Esophagus (tissue), 2 donors: ENCODE measurements at regions not wholly inside any gene's neighbourhood (a gene's known extent, or its start where the extent isn't known, plus 50 kb on each side); places are given as distances from the start of the nearest gene placed in this dataset.

Source experiments
- H3K27ac ChIP-seq, 2 donors: one replicate each; pipeline ENCODE4 v1.5.1; 2013; ENCODE audit warnings: low read depth in 2 of 2, mild to moderate bottlenecking in 2 of 2, inconsistent platforms in 1 of 2, low read length in 1 of 2, moderate library complexity in 1 of 2
- H3K27me3 ChIP-seq, 2 donors: one replicate each; pipeline ENCODE4 v1.6.1; 2013; ENCODE audit warnings: low read length in 2 of 2, control low read depth in 1 of 2, mild to moderate bottlenecking in 1 of 2; ENCODE audit not compliant: insufficient read depth in 2 of 2, control insufficient read depth in 1 of 2
- H3K36me3 ChIP-seq, 2 donors: one replicate each; pipeline ENCODE4 v1.6.1; 2013; ENCODE audit warnings: low read length in 1 of 2; ENCODE audit not compliant: control insufficient read depth in 2 of 2, insufficient read depth in 2 of 2
- H3K4me1 ChIP-seq, 2 donors: one replicate each; pipeline ENCODE4 v1.6.1; 2013; ENCODE audit warnings: low read length in 1 of 2; ENCODE audit not compliant: control insufficient read depth in 2 of 2, insufficient read depth in 2 of 2
- H3K4me3 ChIP-seq, 2 donors: one replicate each; pipeline ENCODE4 v1.5.1; 2013; ENCODE audit warnings: low read length in 2 of 2, mild to moderate bottlenecking in 2 of 2, low read depth in 1 of 2, moderate library complexity in 1 of 2
- H3K9me3 ChIP-seq, 2 donors: one replicate each; pipeline ENCODE4 v1.6.1; 2013; ENCODE audit warnings: mild to moderate bottlenecking in 2 of 2, low read depth in 1 of 2, low read length in 1 of 2, moderate library complexity in 1 of 2; ENCODE audit not compliant: control insufficient read depth in 2 of 2, insufficient read depth in 1 of 2
- WGBS, 2 donors: extraction: QIAGEN DNeasy Blood & Tissue Kit; methylation state at CpG; one replicate each; pipeline ENCODE4 v1.1.7; 2013; 5-methylcytosine and 5-hydroxymethylcytosine counted together
- donor health status: healthy with polysubstance abuse.
- donor health status: Bipolar disorder and iron deficiency.

- no peak overlapping the region for H3K27ac ChIP-seq
- H3K4me3 ChIP-seq, result no peak overlapping the region
- WGBS, 2 donors, result 76 to 86% methylated on average over 1 of the region's 1 CpG
- H3K27me3 ChIP-seq, result no peaks in the 10 kb centered on the region
- H3K4me1 ChIP-seq, result no peaks in the 10 kb centered on the region
- no peaks in the 10 kb centered on the region for H3K36me3 ChIP-seq
- H3K9me3 ChIP-seq, result no peaks in the 10 kb centered on the region
These were observed 168.7 kb downstream of the GPR37 start for GRCh38 chr7:124596881-124597280.

GRCh38 chr7:124590814-124591213 lies 174.8 kb downstream of the GPR37 start:
- Histone ChIP-seq H3K4me1 (no peaks in the 10 kb centered on the region), H3K4me3 (no peak overlapping the region), H3K27me3 (no peaks in the 10 kb centered on the region), H3K36me3 (no peaks in the 10 kb centered on the region), H3K9me3 (no peaks in the 10 kb centered on the region), H3K27ac (no peak overlapping the region)
- WGBS, 2 donors, result 74 to 82% methylated on average over 2 of the region's 2 CpGs

GRCh38 chr7:124577256-124577655 lies 188.3 kb downstream of the GPR37 start:
- H3K4me3 ChIP-seq, result no peak overlapping the region
- H3K36me3 ChIP-seq, result no peaks in the 10 kb centered on the region
- no peaks in the 10 kb centered on the region for H3K9me3 ChIP-seq
- WGBS, 2 donors, result 79 to 83% methylated on average over 2 of the region's 2 CpGs
- H3K4me1 ChIP-seq, result no peaks in the 10 kb centered on the region
- no peak overlapping the region for H3K27ac ChIP-seq
- no peaks in the 10 kb centered on the region for H3K27me3 ChIP-seq

DNA sequence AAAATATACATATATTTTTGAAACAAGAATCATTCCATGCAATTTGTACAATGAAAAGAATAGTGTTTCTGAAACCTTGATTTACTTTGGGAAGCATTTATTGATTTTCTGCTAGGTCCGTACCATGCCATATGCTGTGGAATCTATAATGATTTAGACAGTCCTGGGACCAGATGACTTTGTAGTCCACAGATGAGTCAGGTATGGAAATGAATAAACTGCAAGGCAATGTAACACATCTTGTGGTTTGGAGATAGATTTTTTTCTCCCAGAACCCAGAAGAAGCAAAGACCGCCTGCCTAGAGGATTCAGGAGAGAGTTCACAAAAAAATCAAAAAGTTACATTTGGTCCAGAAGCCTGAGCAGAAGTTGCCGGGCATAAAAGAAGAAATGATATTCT lies 190.4 kb downstream of the GPR37 start:
- WGBS, 2 donors, result 87 to 88% methylated on average over 3 of the region's 3 CpGs

GRCh38 chr7:124570558-124570957 lies 195.0 kb downstream of the GPR37 start:
- WGBS, 2 donors, result 79 to 83% methylated on average over 2 of the region's 2 CpGs

More for the DNA sequence above, 190.4 kb downstream of the GPR37 start:
- H3K27ac ChIP-seq, result no peak overlapping the region
- no peaks in the 10 kb centered on the region for H3K9me3 ChIP-seq
- no peaks in the 10 kb centered on the region for H3K36me3 ChIP-seq
- no peak overlapping the region for H3K4me3 ChIP-seq
- no peaks in the 10 kb centered on the region for H3K27me3 ChIP-seq
- no peaks in the 10 kb centered on the region for H3K4me1 ChIP-seq

GRCh38 chr7:124566583-124566982 lies 199.0 kb downstream of the GPR37 start:
- H3K9me3 ChIP-seq, result peaks cover 0 to 3% of the 10 kb centered on the region in 2 donors
- H3K4me3 ChIP-seq, result no peak overlapping the region
- WGBS, 2 donors, result 43 to 48% methylated on average over 5 of the region's 5 CpGs
- no peaks in the 10 kb centered on the region for H3K36me3 ChIP-seq
- H3K27me3 ChIP-seq, result no peaks in the 10 kb centered on the region
- no peak overlapping the region for H3K27ac ChIP-seq
- no peaks in the 10 kb centered on the region for H3K4me1 ChIP-seq

More at GRCh38 chr7:124570558-124570957, 195.0 kb downstream of the GPR37 start:
- Histone ChIP-seq H3K9me3 (no peaks in the 10 kb centered on the region), H3K4me1 (no peaks in the 10 kb centered on the region), H3K4me3 (no peak overlapping the region), H3K27ac (no peak overlapping the region), H3K27me3 (no peaks in the 10 kb centered on the region), H3K36me3 (no peaks in the 10 kb centered on the region)

GRCh38 chr7:124557587-124557986 lies 208.0 kb downstream of the GPR37 start:
- Histone ChIP-seq H3K4me1 (no peaks in the 10 kb centered on the region), H3K27ac (no peak overlapping the region), H3K4me3 (no peak overlapping the region), H3K9me3 (no peaks in the 10 kb centered on the region), H3K36me3 (no peaks in the 10 kb centered on the region), H3K27me3 (no peaks in the 10 kb centered on the region)
- WGBS, 2 donors, result 73 to 75% methylated on average over 1 of the region's 1 CpG

GRCh38 chr7:124557101-124557500 lies 208.5 kb downstream of the GPR37 start:
- Histone ChIP-seq H3K27ac (no peak overlapping the region), H3K4me1 (no peaks in the 10 kb centered on the region), H3K9me3 (no peaks in the 10 kb centered on the region), H3K27me3 (no peaks in the 10 kb centered on the region), H3K4me3 (no peak overlapping the region), H3K36me3 (no peaks in the 10 kb centered on the region)
- 55 to 66% methylated on average over 5 of the region's 5 CpGs for WGBS, 2 donors

DNA sequence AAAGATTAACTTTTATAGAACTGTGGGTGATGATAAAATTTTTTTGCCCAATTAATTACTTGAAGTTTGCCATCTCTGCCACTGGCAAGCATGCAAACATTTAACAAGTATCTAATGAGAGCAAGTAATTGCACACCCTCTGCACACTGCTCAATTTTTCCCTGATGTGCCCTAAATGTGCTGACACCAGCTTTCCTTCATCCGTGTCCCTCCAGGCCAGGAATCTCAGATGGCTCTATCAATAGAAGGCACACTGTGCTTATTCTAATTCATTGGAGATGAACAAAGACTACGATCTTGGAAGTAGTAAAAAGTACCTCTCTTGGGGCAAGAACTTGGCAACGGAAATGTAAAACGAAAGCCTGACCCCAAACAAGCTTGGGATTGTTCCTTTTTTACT lies 212.1 kb downstream of the GPR37 start:
- WGBS, 2 donors, result 69 to 75% methylated on average over 4 of the region's 4 CpGs
- H3K9me3 ChIP-seq, result no peaks in the 10 kb centered on the region
- no peaks in the 10 kb centered on the region for H3K4me1 ChIP-seq
- no peak overlapping the region for H3K27ac ChIP-seq
- no peaks in the 10 kb centered on the region for H3K36me3 ChIP-seq
- no peaks in the 10 kb centered on the region for H3K27me3 ChIP-seq
- no peak overlapping the region for H3K4me3 ChIP-seq

DNA sequence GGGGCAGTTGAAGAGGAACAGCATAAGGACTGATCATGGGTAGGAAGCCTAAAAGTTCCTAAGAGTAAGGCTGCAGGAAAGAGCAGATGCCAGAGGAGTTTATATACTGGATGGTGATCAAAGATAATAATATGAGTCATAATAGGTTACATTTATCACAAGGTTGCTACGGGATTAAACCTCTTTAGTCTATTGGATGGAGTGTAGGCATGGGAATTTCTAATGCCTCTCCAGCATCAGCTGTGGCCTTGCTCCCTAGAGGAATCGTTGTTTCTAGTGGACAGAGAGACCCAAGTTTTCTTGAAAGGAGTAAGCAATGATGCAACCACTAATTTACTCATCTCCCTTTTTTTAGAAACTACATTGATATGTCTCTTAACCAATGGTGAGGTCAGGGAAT lies 213.4 kb downstream of the GPR37 start:
- Histone ChIP-seq H3K9me3 (no peaks in the 10 kb centered on the region), H3K27me3 (no peaks in the 10 kb centered on the region), H3K4me1 (no peaks in the 10 kb centered on the region), H3K36me3 (no peaks in the 10 kb centered on the region), H3K4me3 (no peak overlapping the region), H3K27ac (no peak overlapping the region)
- 37 to 60% methylated on average over 2 of the region's 2 CpGs for WGBS, 2 donors
